Esophagus muscularis mucosa (tissue), 3 donors: ENCODE measurements at regions not wholly inside any gene's neighbourhood (a gene's known extent, or its start where the extent isn't known, plus 50 kb on each side); places are given as distances from the start of the nearest gene placed in this dataset.

Source experiments
- CTCF ChIP-seq, 3 experiments: fragments of 200-600 bp in 2 of 3; fragments of 450-650 bp in 1 of 3; sonication (generic) in 2 of 3; IDR thresholded peaks; one replicate each; pipeline ENCODE4 v1.5.1; 2017 to 2019; ENCODE audit warnings: antibody characterized with exemption in 3 of 3, mild to moderate bottlenecking in 2 of 3, moderate library complexity in 1 of 3
- POLR2AphosphoS5 ChIP-seq, 2 donors: sonication (generic); formaldehyde crosslinking; IDR thresholded peaks; one replicate each; pipeline ENCODE4 v1.6.1; 2017; ENCODE audit warnings: antibody characterized with exemption in 2 of 2

- TF ChIP-seq CTCF (IDR thresholded peaks at IDR 0.05) (no peak), POLR2AphosphoS5 (IDR thresholded peaks at IDR 0.05) (no peak)
These were observed 447.3 kb downstream of the KCNJ3 start for GRCh38 chr2:155145758-155146229.
